Spinal cord (tissue), 9 donors: ENCODE measurements at regions not wholly inside any gene's neighbourhood (a gene's known extent, or its start where the extent isn't known, plus 50 kb on each side); places are given as distances from the start of the nearest gene placed in this dataset.
A peak's percentile ranks its signal among the peaks of the same experiment; 100 is the strongest.

Experiments used
- DNase-seq, 6 donors: peaks; one replicate each; pipeline versions ENCODE4 v3.0.0 to v3.0.0-alpha.2; 2013 to 2015; ENCODE audit warnings: low spot score in 6 of 6, low read depth in 4 of 6
- H3K27ac ChIP-seq: one replicate; pipeline ENCODE4 v1.5.1; 2013; ENCODE audit warnings: low read depth, low read length, control low read depth
- H3K27me3 ChIP-seq: one replicate; pipeline ENCODE4 v1.6.1; 2013; ENCODE audit warnings: low read length; ENCODE audit not compliant: control insufficient read depth, insufficient read depth
- H3K36me3 ChIP-seq: one replicate; pipeline ENCODE4 v1.6.1; 2013; ENCODE audit warnings: low read length; ENCODE audit not compliant: control insufficient read depth, insufficient read depth
- H3K4me1 ChIP-seq: one replicate; pipeline ENCODE4 v1.6.1; 2013; ENCODE audit warnings: low read length; ENCODE audit not compliant: control insufficient read depth, insufficient read depth
- H3K4me3 ChIP-seq: one replicate; pipeline ENCODE4 v1.5.1; 2013; ENCODE audit warnings: low read depth, low read length, control low read depth
- H3K9me3 ChIP-seq: one replicate; pipeline ENCODE4 v1.6.1; 2013; ENCODE audit warnings: low read length; ENCODE audit not compliant: control insufficient read depth, insufficient read depth
- WGBS: methylation state at CpG from one replicate; pipeline ENCODE4 v1.1.5; 2013; ENCODE audit warnings: missing lambda C conversion rate; ENCODE audit not compliant: insufficient coverage; 5-methylcytosine and 5-hydroxymethylcytosine counted together
- donor health status: healthy.

GRCh38 chr10:78513330-78513729 lies 479.7 kb downstream of the RPS24 start:
- WGBS, result 30% methylated on average over 1 of the region's 2 CpGs
- Histone ChIP-seq H3K27me3 (no peaks in the 10 kb centered on the region), H3K4me3 (no peak overlapping the region), H3K4me1 (peaks cover 46% of the 10 kb centered on the region), H3K36me3 (no peaks in the 10 kb centered on the region), H3K27ac (no peak overlapping the region), H3K9me3 (no peaks in the 10 kb centered on the region)
- DNase-seq, result no peak

- 98% methylated on average over 3 of the region's 3 CpGs for WGBS
- Histone ChIP-seq H3K27me3 (no peaks in the 10 kb centered on the region), H3K36me3 (no peaks in the 10 kb centered on the region), H3K9me3 (no peaks in the 10 kb centered on the region), H3K4me3 (no peak overlapping the region), H3K27ac (no peak overlapping the region), H3K4me1 (peaks cover 40% of the 10 kb centered on the region)
- DNase-seq, result no peak
These were observed 480.3 kb downstream of the RPS24 start for GRCh38 chr10:78513986-78514385.

GRCh38 chr10:78514459-78514858 lies 480.8 kb downstream of the RPS24 start:
- no peak for DNase-seq
- H3K36me3 ChIP-seq, result no peaks in the 10 kb centered on the region
- 100% methylated on average over 3 of the region's 4 CpGs for WGBS
- H3K4me1 ChIP-seq, result peaks cover 35% of the 10 kb centered on the region
- H3K27ac ChIP-seq, result no peak overlapping the region
- no peaks in the 10 kb centered on the region for H3K9me3 ChIP-seq
- no peaks in the 10 kb centered on the region for H3K27me3 ChIP-seq
- no peak overlapping the region for H3K4me3 ChIP-seq

GRCh38 chr10:78515038-78515872 lies 481.6 kb downstream of the RPS24 start:
- H3K27ac ChIP-seq, result no peak overlapping the region

GRCh38 chr10:78515873-78516153 lies 482.1 kb downstream of the RPS24 start:
- no peak for DNase-seq
- no peak overlapping the region for H3K27ac ChIP-seq
- H3K4me1 ChIP-seq, result peaks cover 27% of the 10 kb centered on the region
- H3K27me3 ChIP-seq, result no peaks in the 10 kb centered on the region
- H3K36me3 ChIP-seq, result no peaks in the 10 kb centered on the region
- no peaks in the 10 kb centered on the region for H3K9me3 ChIP-seq
- WGBS, result 100% methylated on average over 1 of the region's 1 CpG
- no peak overlapping the region for H3K4me3 ChIP-seq

More at GRCh38 chr10:78515038-78515872, 481.6 kb downstream of the RPS24 start:
- 75% methylated on average over 5 of the region's 9 CpGs for WGBS
- Histone ChIP-seq H3K4me1 (peaks cover 33% of the 10 kb centered on the region), H3K27me3 (no peaks in the 10 kb centered on the region), H3K4me3 (no peak overlapping the region), H3K36me3 (no peaks in the 10 kb centered on the region), H3K9me3 (no peaks in the 10 kb centered on the region)
- DNase-seq, result peak in 1 of 6 donors; percentile 32

GRCh38 chr10:78516236-78516635 lies 482.6 kb downstream of the RPS24 start:
- WGBS, result 82% methylated on average over 3 of the region's 3 CpGs
- H3K4me1 ChIP-seq, result peaks cover 23% of the 10 kb centered on the region
- H3K27ac ChIP-seq, result no peak overlapping the region

GRCh38 chr10:78516756-78517155 lies 483.1 kb downstream of the RPS24 start:
- no peaks in the 10 kb centered on the region for H3K27me3 ChIP-seq
- H3K36me3 ChIP-seq, result no peaks in the 10 kb centered on the region
- 51% methylated on average over 5 of the region's 8 CpGs for WGBS
- DNase-seq, result peak in 2 of 6 donors; percentile 27 to 32
- no peak overlapping the region for H3K27ac ChIP-seq
- no peaks in the 10 kb centered on the region for H3K9me3 ChIP-seq
- H3K4me3 ChIP-seq, result no peak overlapping the region
- H3K4me1 ChIP-seq, result peaks cover 22% of the 10 kb centered on the region

More at GRCh38 chr10:78516236-78516635, 482.6 kb downstream of the RPS24 start:
- Histone ChIP-seq H3K9me3 (no peaks in the 10 kb centered on the region), H3K4me3 (no peak overlapping the region), H3K36me3 (no peaks in the 10 kb centered on the region), H3K27me3 (no peaks in the 10 kb centered on the region)
- no peak for DNase-seq

GRCh38 chr10:78518224-78518623 lies 484.6 kb downstream of the RPS24 start:
- Histone ChIP-seq H3K27me3 (no peaks in the 10 kb centered on the region), H3K4me1 (peaks cover 16% of the 10 kb centered on the region), H3K36me3 (no peaks in the 10 kb centered on the region), H3K4me3 (no peak overlapping the region), H3K9me3 (no peaks in the 10 kb centered on the region), H3K27ac (no peak overlapping the region)
- DNase-seq, result no peak
- WGBS, result 100% methylated on average over 1 of the region's 5 CpGs

- no peaks in the 10 kb centered on the region for H3K36me3 ChIP-seq
- H3K27ac ChIP-seq, result no peak overlapping the region
- no peaks in the 10 kb centered on the region for H3K27me3 ChIP-seq
- H3K4me1 ChIP-seq, result peaks cover 14% of the 10 kb centered on the region
- 58% methylated on average over 3 of the region's 4 CpGs for WGBS
- no peaks in the 10 kb centered on the region for H3K9me3 ChIP-seq
- peak in 1 of 6 donors; percentile 47 for DNase-seq
- H3K4me3 ChIP-seq, result no peak overlapping the region
These were observed 487.2 kb downstream of the RPS24 start for GRCh38 chr10:78520737-78521430.

GRCh38 chr10:78523453-78523852 lies 489.8 kb downstream of the RPS24 start:
- 100% methylated on average over 1 of the region's 1 CpG for WGBS
- peaks cover 5% of the 10 kb centered on the region for H3K4me1 ChIP-seq
- no peaks in the 10 kb centered on the region for H3K27me3 ChIP-seq
- H3K9me3 ChIP-seq, result no peaks in the 10 kb centered on the region
- H3K36me3 ChIP-seq, result no peaks in the 10 kb centered on the region
- no peak overlapping the region for H3K27ac ChIP-seq
- DNase-seq, result no peak
- no peak overlapping the region for H3K4me3 ChIP-seq
